ENCODE measurements at regions not wholly inside any gene's neighbourhood (a gene's known extent, or its start where the extent isn't known, plus 50 kb on each side); places are given as distances from the start of the nearest gene placed in this dataset.

DNA sequence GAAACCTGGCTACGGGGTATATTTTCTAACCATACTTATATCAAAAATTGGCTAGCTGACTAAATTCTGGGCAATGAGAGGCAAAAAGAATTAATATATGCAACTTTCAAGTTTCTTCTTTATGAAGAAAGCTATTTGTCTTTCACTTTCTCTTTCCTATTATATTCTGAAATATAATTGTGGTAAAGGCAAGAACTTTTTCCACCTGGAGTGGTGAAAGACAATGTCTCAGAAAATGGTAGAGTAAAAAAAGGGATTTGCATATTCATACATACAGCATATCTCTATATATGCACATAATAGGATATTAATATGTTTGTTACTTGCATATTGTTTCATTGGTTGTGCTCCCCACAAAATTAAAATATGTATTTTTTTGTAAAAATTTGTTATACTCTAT, 793.8 kb downstream of the PLA2G4A start:
- in situ Hi-C loops (cut with HindIII; ENCODE audit: low sequenced_read_pairs) = no loop called here

DNA sequence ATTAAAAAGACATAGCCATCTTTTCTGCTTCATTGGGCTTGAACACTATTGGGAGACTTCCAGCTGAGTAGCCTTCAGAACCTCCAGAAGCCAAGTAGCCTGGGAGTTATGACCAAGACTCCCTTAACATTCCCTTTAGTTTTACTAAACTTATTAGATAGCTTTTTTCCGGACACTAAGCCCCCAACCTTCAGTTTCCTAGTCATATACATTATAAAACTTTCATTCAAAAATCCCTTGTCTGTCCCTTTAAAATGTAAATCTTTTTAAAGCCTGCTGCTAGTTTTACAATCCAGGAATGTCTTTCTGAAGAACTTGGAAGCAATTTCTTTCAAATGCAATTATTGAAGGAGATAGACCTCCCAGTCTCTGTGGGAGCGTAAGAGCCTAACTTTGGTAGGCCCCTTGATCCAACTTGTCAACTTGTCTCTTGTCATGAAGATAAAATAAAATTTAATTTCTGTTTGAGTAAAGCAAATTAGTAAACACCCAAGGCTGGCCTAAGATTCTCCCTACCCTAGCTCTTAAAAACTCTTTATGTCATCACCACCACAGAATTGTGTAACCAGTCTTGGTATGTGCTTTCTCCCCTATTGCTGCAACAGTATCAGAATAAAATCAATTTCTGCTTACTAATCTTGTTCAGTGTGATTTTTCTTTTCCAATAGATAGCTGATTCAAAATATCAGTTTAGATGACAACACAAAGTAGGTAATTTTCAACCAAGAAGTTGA, 796.2 kb downstream of the PLA2G4A start:
- in situ Hi-C loops (cut with HindIII; ENCODE audit: low sequenced_read_pairs) = no loop called here

DNA sequence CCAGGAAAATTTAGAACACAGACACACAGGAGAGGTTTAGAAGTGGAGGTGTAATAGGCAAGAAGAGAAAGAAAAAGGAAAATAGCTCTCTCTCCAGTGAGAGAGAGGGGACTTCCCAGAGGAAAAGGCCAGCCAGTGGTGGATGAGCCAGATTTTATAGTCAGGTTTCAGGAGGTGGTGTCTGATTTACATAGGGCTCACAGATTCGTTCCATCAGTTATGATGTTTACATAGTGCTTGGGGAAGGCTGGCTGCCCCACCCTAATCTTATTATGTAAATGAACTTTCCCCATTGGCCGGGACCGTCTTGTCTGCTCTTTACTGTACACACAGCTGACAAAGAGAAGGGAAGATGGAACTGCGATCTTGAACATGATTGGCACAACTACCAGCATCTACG, 797.3 kb downstream of the PLA2G4A start:
- in situ Hi-C loops (cut with HindIII; ENCODE audit: low sequenced_read_pairs) = no loop called here

DNA sequence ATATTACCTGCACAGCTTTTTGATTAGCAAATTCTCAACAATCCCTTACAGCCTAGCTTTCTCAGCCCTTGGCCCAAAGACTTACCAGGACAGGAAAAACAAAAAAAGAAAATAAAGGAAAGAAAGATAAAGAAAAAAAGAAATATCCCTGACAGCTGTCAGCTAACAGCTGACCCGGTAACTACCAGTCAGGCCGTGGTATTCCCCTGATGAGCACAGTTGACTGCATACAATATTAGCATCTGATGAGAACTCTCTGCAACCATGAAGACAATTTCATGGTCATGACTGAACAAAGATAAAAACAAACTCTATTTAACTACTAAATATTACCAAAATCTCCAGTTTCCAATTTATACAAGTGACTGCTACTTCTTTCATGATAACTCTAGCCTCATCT, 798.8 kb downstream of the PLA2G4A start:
- in situ Hi-C loops (cut with HindIII; ENCODE audit: low sequenced_read_pairs) = no loop called here

DNA sequence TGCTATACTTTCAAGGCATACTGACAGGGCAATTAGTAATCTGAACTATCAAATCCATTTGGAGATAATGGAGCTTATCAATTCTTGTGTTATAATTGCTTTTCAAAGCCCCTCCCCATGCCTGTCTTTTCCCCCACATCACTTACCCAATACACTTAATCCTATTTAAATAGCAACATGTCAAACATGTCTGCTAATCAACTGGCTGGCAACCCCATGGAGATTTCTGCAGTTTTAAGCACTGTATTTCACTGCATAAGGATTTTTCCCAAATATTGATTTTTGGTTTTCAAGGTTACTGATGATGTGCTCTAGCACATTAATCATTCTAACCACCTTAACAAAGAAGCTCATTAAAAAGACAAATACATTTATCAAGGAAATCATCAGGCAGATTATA, 800.3 kb downstream of the PLA2G4A start:
- in situ Hi-C loops (cut with HindIII; ENCODE audit: low sequenced_read_pairs) = no loop called here

DNA sequence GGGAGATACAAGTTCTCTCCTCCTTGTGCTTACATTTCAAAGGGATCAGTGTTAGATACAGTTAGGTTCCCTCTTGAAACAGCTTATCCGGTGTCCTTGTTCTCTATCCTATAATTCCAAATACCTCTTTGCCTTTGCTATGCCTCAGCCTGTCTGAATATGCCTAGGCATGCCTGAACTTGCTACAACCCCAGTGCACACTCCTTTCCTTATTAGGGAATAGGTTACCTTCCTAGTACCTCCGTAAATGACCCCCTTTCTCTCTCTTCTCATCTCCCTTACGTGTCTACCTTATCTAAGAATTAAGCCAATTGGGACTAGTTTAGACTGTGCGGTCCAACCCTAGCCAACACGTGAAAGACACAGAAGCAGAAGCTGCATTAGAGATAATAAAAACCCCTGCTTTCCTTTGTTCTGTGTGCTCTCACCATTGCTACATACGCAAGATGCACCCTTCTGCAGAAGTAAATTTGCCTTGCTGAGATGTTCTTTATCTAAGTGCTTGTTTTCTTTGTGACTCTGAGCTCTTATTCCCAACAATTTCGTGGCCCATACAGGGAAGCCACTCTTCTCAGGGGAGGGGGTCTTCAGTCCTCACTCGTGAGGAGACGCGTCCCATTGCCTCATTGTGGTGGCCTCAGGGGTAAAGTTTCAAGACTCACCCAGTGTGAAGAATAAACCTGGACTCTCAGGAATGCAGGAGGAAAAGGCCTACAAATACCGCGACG, 802.1 kb downstream of the PLA2G4A start:
- in situ Hi-C loops (cut with HindIII; ENCODE audit: low sequenced_read_pairs) = no loop called here

DNA sequence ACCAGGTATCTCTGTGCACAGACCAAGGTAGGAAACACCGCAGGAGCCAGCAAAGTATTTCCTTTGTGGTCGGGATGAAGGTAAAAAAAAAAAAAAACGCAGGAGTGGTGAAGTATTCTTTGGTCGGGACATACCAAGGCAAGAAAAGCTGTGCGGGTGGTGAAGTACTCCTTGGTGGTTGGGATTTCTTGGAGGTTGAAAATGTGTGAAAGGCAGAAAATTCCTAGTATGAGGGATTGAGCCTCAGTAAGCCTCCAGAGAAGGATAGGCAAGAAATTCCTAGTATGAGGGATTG, 802.6 kb downstream of the PLA2G4A start:
- in situ Hi-C loops (cut with HindIII; ENCODE audit: low sequenced_read_pairs) = no loop called here

DNA sequence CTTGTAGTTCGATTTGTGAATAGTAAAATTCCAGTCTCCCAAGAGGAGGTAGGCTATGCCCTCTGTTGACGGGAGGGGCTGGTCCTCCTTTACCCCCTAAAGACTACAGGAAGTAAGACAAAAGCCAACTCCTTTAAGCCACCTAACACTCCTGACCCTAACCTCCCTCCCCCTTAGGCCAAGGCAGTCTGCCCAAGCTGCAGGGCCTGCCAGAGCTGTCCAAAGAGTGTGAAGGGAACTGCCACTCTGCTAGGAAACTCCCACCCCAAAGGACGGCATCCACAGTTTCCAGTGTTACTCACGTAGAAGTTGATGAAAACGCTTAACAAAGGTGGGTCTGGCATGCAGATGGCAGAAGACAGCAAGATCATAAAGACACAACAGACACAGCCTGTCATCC, 803.2 kb downstream of the PLA2G4A start:
- in situ Hi-C loops (cut with HindIII; ENCODE audit: low sequenced_read_pairs) = no loop called here

DNA sequence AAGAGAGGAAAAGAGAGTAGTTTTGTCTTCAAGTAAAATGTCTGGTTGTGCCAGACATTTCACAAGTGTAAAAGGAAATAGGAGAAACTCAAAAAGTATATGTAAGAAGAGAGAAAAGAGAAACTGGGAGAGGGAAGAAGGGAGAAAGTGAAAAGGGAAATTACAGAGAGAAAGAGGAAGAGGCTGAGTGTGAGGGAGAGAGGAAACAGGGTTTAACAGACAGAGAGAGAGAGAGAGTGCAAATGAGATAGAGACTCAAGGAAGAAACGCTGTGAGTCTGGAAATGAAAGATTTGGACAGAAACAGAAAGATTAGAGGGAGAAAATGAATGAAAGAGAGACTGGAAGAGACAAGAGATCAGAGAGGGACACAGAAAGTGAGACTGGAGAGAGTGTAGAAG, 806.2 kb downstream of the PLA2G4A start:
- in situ Hi-C loops (cut with HindIII; ENCODE audit: low sequenced_read_pairs) = no loop called here

DNA sequence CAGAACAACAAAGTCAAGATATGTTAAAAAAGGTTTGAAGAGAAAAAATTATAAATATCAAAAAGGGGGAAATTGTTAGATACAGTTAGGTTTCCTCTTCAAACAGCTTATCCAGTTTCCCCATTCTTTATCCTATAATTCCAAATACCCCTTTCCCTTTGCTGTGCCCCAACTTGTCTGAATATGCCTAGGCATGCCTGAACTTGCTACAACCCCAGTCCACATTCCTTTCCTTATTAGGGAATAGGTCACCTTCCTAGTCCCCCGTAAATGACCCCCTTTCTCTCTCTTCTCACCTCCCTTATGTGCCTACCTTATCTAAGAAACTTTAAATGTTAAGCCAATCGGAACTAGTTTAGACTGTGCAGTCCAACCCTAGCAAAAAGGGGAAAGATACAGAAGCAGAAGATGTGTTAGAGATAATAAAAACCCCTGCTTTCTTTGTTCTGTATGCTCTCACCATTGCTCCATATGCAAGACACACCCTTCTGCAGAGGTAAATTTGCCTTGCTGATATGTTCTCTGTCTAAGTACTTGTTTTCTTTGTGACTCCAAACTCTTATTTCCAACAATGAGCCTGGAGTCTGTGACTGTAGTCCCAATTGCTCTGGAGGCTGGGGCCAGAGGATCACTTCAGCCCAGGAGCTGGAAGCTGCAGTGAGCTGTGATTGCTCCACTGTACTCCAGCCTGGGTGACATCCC, 810.1 kb downstream of the PLA2G4A start:
- in situ Hi-C loops (cut with HindIII; ENCODE audit: low sequenced_read_pairs) = no loop called here

DNA sequence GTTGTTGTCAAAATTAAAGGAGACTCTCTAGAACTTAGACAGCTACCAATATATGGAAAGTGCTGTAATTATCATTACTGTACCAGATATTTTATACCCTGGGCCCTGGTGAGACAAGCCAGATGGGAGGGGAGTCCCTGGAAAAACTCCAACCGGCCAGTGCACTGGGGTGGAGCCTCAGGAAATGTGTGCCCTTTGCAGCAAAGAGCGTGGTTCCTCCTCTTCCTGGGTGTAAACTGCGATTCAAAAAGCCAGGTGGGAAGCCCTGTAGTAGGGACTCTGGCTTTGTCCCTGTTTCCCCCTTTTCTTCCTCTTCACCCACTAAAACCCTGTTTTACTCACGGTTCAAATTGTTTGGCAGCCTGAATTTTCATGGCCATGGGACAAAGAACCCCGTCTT, 812.3 kb downstream of the PLA2G4A start:
- in situ Hi-C loops (cut with HindIII; ENCODE audit: low sequenced_read_pairs) = no loop called here

DNA sequence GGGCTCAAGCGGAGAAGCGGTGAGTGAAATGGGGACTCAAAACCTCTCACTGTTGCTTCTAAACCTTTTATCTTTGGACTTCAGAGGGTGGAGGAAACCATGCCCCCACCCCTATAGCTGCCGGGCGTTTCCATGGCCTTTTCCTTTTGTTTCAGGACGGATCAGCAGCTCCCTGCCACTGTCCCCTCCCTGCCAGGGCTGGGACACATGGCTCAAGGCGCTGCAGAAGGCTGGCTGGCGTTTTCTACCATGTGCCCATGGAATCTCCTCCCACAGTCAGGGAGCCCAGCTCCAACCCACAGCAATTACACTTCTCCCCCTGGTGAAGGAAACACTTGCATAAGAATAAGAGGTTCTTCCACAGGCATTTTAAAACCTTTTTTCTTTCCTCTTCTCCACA, 812.7 kb downstream of the PLA2G4A start:
- in situ Hi-C loops (cut with HindIII; ENCODE audit: low sequenced_read_pairs) = no loop called here

DNA sequence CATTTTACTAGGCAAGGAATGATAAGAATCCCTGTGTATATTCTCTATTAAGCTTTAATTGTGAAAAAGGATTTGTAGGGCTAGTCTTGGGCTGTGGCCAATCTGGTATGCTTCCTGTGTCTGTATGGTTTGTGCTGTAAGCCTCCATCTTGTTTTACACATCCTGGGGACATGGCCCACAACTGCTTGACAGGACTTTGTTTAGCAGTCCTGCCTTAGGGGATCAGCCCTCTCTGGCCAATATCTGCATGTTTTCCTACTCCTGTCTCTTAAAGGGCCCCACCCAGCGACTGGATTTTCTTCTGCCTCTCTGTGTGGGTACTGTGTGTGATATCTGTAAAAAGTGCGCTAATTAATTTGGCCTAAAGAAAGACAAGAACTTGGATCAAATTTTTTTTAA, 813.2 kb downstream of the PLA2G4A start:
- in situ Hi-C loops (cut with HindIII; ENCODE audit: low sequenced_read_pairs) = no loop called here

DNA sequence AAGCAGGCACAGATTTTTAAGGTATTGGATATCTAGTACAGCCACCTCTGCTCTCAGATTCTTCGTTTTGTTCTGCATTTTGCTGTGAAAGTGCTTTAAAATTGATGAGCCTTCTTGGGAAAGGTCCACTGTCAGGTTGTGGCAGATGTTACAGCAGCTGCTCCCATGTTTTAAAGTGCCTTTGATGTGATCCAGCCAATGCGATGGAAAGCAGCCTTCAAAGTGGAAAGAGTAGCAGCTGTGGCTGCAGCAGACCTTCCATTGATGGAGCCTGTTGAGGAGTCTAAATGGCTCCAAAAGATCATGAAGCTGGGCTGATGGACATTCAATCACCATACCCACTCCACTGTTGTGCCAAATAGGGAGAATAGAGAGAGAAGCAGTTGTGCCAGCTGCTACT, 816.9 kb downstream of the PLA2G4A start:
- in situ Hi-C loops (cut with HindIII; ENCODE audit: low sequenced_read_pairs) = no loop called here

DNA sequence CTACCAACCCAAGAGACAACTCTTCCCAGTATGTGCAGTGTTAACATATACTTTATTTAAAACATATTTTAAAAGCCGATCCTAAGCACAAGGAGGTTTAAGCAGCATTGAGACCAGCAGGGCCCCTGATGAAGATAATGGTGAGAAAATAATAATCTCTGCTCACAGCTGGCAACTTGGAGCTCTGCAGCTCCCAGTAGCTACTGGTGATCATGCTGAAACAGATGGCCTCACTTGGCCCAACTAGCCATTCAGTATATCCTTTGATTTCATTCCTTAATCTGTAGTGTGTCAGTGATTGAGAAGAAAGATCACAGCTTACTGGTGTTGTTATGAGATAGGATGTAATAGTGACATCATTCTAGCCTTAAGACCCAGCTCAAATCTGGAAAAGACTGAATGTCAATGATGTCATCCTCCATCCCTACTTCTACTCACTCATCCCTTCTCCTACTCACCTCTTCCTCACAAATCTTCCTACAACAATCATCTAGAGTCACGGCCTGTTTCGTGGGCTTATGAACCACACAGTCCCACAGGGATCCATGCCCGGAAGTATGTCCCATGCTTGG, 817.9 kb downstream of the PLA2G4A start:
- in situ Hi-C loops (cut with HindIII; ENCODE audit: low sequenced_read_pairs) = no loop called here

DNA sequence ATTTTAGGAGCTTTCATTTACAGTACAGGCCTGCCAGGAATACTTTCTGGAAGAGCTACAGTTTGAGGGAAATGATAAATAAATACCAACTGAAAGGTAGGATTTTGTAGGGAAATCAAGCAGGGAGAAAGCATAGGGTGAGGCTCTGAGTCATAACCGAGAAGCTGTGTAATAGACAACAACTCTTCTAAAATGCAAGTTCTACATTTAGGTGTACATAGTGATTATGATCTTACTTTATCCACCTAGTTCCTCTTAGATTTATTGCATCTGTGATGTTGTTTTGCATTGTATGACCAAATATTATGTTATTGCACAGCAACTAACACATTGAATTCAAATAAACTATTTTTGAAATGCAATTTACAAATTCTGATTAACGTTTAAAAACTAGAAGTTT, 819.3 kb downstream of the PLA2G4A start:
- in situ Hi-C loops (cut with HindIII; ENCODE audit: low sequenced_read_pairs) = no loop called here

DNA sequence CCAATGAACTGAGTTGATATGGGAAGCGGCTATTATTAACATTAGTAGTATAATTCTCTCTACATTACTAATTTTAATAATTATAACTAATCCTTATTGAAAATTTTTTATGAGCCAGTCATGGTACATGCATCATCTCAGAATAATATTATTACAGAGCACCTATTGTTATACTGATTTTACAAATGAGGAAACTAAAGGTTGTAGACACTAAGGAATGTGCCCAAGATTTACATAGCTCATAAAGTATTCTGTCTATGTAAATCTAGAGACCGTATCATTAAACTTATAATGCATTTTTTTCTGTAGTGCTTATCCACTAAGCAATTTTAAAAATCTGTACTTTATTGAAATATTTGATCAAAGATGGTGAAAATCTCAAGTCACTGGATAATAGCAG, 825.9 kb downstream of the PLA2G4A start:
- in situ Hi-C loops (cut with HindIII; ENCODE audit: low sequenced_read_pairs) = no loop called here

DNA sequence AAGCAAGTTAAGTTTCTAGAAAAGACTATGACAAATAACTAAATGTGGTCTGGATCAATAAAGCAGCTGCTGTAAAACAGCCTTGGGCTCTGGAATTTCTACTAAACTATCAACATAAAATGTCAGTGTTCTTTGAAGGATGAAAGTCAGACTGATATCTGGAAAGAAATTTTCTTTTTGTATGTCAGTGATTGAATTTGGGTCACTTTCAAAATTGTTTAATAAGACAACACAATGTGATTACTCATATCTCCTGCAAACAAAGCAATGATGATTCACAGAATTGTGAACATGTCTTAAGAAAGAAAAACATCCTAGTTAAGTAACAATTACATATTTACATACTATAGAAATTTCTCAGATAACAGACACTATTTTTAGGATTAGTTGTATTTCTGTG, 826.4 kb downstream of the PLA2G4A start:
- in situ Hi-C loops (cut with HindIII; ENCODE audit: low sequenced_read_pairs) = no loop called here

DNA sequence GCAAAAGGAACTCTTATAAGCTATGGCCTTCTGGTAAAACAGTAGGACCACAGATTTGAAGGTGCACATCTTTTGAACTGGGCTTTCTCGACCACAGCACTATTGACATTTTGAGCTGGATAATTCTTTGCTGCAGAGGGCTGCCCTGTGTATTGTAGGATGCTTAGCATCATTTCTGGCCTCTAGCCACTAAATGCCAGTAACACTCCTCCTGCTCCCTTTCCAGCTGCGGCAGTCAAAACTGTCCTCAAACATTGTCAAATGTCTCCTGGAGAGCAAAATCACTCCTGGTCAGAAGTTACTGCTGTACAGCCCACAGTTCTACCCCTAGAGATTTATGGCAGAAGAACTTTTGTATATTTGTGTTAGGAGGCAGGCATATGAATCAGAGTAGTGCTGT, 836.7 kb downstream of the PLA2G4A start:
- in situ Hi-C loops (cut with HindIII; ENCODE audit: low sequenced_read_pairs) = no loop called here

DNA sequence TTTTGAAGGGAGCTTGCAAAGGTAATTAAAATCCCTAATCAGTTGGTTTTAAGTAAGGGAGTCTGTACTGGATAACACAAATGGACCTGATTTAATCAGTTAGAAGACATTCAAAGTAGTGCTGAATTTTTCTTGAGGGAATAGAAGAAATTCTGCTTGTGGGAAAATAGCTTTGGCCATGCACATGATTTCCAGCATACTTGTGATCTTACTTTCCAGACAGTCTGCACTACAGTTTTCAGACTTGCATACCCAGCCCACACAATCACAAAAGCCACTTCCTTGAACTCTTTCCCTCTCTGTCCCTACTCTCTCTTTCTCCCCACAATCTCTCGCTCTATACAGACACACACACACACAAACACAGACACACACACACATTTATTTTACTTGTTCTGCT, 852.1 kb downstream of the PLA2G4A start:
- in situ Hi-C loops (cut with HindIII; ENCODE audit: low sequenced_read_pairs) = no loop called here

DNA sequence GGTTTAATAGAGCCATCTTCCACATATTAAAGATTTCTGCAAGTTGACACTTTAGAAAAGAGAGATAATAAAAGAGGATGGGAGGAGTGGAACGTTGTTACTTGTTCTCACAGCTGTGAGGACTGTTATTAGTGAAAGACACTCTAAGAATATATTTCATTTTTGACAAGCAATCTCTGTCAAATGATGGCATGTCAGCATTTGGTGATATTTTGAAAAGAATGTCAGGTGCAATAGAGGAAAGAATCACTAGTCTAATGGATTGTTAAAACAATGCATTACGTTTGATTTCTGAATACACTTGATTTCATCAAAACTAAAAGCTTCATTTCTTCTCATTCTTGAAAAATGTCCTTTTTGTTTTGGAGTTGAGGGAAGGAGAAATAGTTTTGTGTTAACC, 853.4 kb downstream of the PLA2G4A start:
- in situ Hi-C loops (cut with HindIII; ENCODE audit: low sequenced_read_pairs) = no loop called here

DNA sequence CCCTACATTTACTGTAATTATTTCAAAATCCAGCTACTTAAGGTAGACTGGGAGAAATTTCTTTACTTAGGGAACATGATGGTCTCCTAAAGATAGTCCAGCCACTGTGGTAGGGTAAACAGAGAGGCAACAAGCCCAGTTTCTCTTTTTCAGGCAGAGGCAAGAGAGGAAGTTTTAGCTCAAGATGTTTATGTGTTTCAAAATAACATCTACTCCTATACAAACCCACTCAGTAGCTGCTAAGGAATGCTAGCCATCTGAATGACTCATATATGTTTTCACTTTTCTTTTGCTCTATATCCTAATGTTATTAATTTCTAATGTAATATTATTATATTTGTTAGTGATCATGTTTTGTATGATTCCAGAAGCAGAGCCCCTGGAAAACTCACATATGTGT, 856.6 kb downstream of the PLA2G4A start:
- in situ Hi-C loops (cut with HindIII; ENCODE audit: low sequenced_read_pairs) = no loop called here

All from DLD1 (cell line).